ENCODE measurements at regions not wholly inside any gene's neighbourhood (a gene's known extent, or its start where the extent isn't known, plus 50 kb on each side); places are given as distances from the start of the nearest gene placed in this dataset.
"Not testable (repeated sequence)": the region's sequence is repeated elsewhere in the genome, so short reads cannot be mapped to it uniquely, and the experiment has no call there.

DNA sequence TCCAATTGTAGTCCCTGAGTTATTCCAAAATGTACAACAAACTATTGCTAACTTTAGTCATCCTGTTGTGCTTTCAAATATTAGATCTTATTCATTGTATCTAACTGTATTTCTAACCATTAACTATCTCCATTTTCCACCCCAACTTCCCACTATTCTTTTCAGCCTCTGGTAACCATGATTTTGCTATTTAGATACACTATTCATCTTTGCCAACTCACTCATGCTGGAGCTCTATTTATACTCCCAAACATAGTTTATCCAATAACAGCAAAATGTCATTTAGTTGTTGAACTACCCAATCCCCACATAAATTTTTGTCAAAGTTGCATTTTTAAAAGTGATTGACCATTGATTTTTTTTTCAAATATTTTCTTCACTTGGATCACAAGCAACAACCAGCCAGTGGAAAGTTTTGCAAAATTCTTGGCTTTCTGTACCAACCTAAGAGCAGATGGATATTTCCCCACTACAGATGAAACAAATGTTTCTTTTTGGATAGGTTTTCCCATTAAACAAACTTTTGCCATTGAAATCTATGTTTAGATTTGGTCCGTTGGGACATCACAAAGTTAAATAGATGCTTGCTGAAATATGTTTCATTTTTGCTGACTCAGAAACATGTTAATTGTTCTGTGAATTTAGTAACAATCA lies 866.0 kb downstream of the LTN1 start:
- DNase-seq (ENCODE audit: low spot score): no peak

DNA sequence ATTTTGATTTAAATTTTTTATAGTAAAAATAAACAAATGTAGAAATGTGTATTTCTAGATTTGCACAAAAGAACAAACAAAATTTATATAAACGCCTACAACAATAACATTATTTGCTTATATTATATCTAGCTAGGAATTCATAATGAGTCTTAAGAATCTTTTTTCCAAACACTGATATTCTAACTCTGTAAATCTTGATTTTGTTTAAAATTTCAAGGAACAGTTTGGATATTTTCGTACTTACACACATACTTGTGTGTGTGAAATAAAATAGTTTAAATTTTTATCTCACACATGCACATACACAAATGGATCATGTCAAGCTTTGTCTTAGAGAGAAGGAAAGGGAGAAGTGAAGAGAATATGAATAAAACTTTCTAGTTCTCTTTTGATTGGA lies 868.1 kb downstream of the LTN1 start:
- DNase-seq (ENCODE audit: low spot score): no peak

DNA sequence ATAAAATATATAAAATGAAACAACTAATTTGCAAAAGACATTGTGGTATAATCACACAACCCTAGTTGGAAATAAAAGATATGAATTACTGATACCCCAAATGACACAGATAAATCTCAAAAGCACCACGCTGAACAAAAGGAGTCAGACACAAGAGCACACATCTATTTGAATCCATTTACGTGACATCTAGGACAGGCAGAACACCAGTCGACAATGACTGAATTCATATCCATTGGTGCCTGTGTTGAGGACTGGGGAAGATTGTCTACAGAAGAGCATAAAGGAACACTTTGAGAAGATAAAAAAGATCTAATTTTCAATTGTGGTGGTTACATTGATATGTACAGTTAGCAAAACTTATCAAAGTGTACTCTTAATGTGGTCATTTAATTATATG lies 874.1 kb downstream of the LTN1 start:
- no peak for DNase-seq (ENCODE audit: low spot score)

DNA sequence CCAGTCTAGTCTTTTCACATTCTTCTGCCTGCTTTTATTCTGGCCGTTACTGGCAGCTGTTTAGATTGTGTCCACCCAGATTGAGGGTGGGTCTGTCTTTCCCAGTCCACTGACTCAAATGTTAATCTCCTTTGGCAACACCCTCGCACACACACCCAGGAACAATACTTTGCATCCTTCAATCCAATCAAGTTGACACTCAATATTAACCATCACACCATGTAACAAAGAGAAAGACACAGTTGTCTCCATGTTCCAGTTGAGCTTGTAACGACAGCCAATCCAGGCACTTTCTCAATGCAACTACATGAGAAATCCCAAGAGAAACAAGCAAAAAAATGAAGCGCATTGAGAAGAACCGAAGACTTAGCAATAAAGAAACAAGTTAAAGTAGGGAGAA lies 877.7 kb downstream of the LTN1 start:
- not testable (repeated sequence) for DNase-seq (ENCODE audit: low spot score)

DNA sequence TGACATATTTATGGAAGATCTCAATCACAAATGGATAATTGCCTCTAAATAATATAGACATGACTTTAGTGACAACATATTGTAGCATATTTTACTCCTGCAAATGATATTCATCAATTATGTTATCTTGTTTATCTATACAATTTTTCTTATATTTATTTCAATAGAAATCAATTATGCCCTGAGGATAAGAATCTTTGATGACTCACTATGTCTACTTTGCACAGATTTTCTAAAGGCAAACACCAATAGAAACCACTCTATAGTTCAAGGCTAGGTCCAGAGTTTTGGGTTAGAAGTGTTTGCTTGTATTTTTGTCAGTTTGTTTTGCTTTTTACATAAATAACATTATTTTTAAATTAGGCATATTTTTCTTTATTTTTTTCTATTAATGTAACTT lies 879.0 kb downstream of the LTN1 start:
- DNase-seq (ENCODE audit: low spot score): no peak

DNA sequence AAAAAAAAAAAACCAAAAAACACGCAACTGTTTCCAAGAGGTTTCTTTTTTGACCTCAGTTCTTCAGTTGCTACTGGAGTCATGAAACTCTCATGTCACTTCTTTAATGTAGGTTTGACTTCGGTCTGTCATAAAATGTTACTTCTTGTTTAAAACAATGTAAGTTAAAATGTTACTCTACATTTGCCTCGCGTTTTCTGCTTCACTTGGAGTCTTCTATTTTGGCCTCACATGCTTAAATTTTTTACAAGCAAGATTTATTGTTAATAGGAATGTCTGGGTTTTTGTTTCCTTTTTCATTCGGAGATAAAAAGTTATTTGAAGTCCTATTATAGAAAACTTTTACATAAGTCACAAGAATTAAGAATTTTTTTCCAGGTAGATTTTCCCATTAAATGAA lies 880.2 kb downstream of the LTN1 start:
- no peak for DNase-seq (ENCODE audit: low spot score)

DNA sequence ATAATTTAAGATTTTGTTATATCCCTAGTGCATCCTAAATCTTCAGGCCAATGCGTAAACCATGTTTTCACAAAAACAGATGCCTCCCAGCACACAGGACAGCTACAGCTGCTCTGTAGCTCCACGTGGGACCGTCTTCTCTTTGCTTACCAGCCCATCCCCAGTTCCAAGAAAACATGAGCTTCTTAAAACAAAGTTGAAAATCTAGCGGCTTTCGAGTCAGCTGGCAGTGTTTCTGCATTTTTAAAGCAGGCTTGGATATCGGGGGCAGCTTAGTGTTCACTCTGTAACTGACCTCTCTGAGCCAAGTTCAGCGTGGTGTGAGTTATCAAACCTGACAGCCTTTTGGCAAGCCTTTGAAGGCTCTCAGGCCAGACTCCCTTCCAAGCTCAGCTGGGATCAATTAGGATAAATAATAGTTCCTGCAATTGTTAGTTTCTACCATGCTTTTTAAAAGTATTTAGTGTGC lies 881.5 kb downstream of the LTN1 start:
- no peak for DNase-seq (ENCODE audit: low spot score)

DNA sequence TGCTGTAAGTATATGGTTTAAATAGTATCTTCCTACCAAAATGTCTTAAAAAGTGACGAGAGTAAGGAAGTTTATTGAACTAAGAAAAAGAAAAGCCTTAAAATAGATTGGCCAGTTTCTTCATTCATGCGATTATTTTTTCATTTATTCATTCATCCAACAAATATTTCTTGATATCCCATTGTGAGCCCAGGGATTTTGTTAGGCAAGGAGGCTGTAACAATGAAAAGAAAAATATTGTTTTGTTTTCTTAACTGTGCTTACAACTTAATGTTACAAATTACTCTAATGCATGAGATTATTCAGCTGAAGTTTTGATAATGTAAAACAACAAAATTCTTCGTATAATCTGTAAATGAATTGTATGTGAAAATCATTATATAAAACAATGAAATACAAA lies 882.0 kb downstream of the LTN1 start:
- DNase-seq (ENCODE audit: low spot score): no peak

DNA sequence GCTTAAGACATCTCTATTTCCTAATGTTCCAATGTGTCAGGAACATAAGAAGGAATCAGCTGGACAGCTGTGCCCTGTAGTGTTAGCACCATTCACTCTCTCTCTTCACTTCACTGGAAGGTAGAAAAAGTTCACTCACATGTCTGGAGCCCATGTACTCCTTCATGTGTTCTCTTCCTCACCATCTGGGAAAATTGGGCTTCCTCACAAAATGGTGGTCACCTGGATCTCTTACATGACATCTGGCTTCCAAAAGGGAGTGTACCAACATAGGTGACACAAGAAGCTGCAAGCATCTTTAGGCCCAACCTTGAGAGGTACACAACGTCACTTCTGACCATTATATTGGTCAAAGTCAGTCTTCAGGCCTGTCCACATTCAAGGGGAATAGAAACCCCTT lies 882.6 kb downstream of the LTN1 start:
- no peak for DNase-seq (ENCODE audit: low spot score)

DNA sequence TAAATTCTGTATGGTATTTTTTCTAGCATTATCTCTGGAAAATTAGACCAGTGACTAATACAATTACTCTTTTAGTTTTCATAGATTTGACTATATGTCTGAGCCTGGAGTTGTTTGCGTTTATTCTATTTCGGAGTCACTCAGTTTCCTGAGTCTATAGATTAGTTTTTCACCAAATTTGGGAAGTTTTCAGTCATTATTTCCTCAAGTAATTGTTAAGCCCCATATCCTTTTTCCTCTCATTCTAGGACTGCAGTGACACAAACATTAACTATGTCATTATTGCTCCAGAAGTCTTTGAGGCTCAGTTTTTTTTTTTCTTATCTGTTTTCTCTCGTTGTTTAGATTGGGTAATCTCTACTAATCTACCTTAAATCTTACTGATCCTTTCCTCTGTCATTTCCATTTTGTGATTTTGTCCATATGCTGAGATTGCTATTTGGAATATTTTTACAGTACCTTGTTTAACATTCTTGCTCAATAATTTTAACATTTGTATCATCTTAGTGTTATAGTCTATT lies 886.2 kb downstream of the LTN1 start:
- DNase-seq (ENCODE audit: low spot score): peak; percentile 79

DNA sequence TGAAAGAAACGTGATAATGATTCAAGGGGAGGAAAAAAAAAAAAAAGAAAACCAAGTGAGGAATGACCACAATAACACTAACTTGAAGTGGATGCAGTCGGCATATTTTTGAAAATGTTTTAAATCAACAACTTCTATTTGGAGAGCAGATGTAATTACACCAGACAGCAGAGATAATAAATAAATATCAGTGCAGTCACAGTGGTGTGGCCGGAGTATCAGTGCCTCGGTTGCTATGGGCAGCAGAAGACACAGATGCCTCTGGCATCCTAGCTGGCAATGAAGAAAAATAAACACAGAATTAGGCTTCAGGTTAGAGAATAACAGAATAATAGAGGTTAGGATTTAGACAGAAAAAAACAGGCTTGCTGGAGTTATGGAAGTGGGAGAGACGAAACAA lies 888.3 kb downstream of the LTN1 start:
- no peak for DNase-seq (ENCODE audit: low spot score)

DNA sequence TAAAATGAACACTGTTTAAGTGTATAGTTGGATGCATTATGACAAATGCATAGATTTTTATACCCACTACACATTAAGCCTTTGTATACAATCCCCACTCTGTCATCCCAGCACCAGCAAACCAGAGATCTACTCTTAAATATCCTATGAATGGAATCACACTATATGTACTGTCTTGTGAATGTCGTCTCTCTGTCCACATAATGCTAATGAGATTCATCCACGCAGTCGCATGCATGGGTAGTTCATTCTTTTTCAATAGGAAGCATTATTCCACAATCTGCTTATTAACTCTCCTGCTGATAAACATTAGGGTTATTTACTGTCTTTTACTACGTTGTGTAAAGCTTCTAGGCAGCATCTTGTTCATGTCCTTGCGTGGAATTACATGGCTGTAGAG lies 892.3 kb downstream of the LTN1 start:
- no peak for DNase-seq (ENCODE audit: low spot score)

DNA sequence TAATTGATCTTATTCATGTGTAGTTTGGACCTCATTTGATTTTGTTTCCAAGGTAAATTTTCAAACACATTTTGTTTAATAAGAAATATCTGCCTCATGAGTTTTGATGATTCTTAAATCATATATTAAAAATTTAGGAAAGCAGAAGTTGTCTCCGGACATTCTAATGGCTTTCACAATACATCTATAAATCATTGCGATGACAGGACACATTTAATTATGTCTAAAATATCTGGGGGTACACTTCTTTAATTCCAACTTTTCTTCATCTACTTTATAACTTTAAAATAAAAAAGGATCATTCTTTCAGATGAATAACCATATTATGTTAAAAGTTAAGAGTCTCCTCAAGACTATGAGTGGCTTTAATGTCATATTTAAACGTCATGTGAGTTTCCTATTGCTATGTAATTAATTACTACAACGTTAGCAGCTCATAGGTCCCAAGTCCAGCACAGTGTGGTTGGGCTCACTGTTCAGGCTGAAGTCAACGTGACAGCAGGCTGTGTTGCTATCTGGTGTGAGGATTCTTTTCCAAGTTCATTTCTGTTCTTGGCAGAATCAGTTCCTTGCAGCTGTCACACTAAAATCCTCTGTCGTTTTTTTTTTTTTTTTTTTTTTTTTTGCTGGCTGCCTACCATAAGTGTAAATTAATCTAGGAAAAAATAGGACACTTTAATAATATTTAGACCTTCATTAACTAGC lies 893.5 kb downstream of the LTN1 start:
- DNase-seq (ENCODE audit: low spot score): no peak

DNA sequence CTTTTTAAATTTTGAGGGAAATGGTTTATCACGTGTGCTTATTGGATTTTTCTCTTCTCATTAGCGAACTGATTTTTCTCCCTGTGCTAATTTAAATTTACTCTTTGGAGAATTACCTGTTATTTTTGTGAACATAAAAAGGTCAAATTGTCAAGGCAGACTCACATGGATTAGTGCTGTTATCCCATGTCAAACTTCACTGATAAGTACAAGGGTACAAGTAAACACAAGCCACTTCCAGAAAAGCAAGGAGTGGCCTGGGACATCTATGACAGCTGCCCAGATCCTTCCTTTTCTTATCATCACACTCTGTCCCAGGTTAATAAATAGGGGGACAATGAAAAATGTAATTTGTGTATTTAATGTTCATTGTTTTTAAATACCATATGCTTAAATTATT lies 901.2 kb downstream of the LTN1 start:
- no peak for DNase-seq (ENCODE audit: low spot score)

DNA sequence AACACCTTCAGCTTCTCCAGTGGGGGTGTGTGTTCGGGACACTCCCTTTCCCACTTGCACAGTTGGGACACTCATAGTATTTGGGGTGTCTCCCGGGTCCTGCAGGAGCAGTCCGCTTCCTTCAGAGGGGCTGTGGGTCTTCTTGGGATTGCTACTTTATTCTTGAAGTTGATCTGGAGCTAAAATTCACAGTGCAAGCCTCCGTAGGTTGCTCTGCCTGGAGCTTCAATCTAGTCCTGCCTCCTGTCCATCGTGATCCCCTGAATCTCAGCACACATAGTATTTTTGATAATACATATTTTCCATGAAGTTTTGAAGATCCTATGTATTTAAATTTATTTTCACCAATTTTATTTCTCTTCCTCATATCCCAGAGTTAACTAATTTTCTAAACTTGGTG lies 902.1 kb downstream of the LTN1 start:
- no peak for DNase-seq (ENCODE audit: low spot score)

DNA sequence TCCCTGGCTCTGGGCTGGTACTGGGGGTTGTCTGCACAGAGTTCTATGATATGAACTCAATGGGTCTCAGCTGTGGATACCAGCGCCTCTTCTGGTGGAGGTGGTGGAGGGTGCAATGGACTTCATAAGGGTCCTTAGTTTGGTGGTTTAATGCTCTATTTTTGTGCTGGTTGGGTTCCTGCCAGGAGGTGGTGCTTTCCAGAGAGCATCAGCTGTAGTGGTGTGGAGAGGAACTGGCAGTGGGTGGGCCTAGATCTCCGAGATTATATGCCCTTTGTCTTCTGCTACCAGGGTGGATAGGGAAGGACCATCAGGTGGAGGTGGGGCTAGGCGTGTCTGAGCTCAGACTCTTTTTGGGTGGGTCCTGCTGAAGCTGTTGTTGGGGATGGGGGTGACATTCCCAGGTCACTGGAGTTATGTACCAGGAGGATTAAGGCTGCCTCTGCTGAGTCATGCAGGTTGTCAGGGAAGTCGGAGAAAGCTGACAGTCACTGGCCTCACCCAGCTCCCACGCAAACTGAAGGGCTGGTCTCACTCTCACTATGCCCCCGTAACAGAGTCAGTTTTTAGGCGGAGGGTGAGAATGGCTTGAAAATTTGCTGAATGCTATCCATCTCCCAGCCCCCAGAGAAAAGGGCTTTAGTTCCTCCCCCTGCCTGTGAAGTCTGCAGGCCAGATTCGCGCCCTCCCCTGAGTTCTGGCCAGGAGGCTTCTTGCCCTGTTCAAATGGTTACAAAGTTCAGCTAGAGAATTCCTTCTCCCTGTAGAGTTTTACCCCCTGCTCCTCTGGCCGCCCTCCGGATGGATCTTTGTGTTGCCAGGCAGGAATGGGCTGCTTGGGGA lies 902.9 kb downstream of the LTN1 start:
- DNase-seq (ENCODE audit: low spot score): no peak

DNA sequence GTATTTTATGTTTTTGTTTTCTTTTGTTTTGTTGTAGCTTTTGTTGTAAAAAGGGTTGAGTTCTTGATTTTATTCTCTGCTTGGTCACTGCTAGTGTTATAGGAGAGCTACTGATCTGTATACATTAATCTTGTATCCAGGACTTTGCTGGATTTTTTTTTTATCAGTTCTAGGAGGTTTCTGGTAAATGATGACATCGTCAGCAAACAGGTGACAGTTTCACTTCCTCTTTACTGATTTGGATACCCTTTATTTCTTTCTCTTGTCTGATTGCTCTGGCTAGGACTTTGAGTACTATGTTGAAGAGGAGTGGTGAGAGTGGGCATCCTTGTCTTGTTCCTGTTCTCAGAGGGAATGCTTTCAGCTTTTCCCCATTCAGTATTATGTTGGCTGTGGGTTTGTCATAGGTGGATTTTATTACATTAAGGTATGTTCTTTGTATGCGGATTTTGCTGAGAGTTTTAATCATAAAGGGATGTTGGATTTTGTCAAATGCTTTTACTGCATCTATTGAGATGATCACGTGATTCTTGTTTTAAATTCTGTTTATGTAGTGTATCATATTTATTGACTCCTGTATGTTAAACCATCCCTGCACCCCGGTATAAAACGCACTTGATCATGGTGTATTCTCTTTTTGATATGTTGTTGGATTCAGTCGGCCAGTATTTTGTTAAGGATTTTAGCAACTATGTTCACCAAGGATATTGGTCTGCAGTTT lies 905.7 kb downstream of the LTN1 start:
- no peak for DNase-seq (ENCODE audit: low spot score)

DNA sequence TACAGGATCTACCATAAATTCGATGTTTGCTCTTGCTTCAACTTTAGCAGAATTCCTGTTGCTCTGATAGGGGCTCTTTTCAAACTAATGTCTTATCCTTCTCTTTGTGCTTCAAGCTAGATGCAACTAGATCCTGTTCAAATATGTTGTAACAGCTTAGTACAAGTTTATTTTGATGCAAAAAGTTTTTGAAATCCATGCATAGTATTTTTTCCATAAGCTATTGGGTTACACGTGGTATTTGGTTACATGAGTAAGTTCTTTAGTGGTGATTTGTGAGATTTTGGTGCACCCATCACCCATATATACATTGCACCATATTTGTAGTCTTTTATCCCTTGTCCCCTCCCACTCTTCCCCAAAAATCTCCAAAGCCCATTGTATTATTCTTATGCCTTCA lies 907.7 kb downstream of the LTN1 start:
- DNase-seq (ENCODE audit: low spot score): no peak

DNA sequence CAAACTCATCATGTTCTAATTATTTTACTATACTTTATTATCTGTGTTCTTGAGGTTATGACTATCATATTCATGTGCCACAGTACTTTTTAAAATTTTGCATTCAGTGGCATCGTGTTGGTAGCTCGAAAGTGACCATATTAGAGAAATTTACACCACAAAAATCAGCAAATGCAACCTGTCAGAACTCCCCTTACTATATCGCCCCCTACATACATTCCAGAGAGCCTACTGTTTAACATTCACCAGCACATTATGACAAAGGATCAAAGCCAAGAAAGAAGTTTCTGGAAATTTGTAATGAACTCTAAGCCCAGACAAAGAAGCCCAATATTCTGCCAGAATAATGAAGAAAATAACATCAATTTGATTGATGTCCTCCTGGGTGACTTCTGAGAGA lies 909.3 kb downstream of the LTN1 start:
- no peak for DNase-seq (ENCODE audit: low spot score)

DNA sequence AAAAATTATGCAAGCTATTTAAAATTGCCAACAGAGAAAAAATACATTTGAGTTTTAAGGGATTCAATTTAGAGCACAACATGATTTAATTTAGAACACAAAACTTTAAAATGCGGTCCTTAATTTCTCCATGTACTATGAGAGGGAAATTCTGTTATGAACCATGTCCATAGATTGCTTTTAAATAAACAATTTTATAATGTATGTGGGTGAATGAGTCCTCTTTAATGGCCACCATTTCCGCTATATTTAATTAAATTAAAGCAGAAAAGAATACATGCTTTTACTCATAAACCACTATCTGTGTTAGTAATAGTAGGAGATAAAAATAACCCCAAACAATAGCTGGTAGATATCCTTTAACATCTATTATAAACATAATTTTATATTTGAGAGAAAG lies 914.6 kb downstream of the LTN1 start:
- DNase-seq (ENCODE audit: low spot score): no peak

DNA sequence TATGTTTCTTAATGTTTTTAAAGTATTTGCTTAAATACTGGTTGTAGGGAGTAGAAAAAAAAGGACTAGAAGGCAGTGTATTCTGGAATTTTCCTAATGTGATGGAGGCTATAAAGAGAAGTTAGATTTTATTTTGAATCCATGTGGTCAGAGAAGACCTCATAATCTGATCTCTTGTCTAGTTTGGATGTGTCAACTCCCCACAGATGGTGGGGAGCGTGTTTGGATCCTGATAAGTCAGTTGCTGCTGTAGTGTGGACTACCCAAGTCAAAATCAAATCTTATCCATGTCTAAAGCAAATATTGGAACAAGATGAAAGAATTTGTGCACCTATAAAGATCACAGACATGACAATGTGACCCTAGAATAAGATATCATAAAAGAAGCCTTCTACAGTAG lies 918.0 kb downstream of the LTN1 start:
- no peak for DNase-seq (ENCODE audit: low spot score)

DNA sequence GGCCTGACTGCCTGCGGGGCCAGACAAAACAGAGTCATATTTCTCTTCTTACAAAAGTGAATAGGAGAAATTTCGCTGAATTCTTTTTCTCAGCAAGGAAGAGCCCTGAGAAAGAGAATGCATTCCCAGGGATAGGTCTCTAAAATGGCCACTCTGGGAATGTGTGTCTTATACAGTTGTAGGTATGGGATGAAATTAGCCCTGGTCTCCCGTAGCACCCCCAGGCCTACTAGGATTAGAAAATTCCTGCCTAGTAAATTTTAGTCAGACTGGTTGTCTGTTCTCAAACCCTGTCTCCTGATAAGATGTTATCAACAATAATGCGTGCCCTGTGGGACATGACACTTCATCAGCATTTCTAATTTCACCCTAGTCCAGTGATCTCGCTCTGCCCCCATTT lies 920.1 kb downstream of the LTN1 start:
- no peak for DNase-seq (ENCODE audit: low spot score)
